Loucy (cell line): ENCODE measurements at regions not wholly inside any gene's neighbourhood (a gene's known extent, or its start where the extent isn't known, plus 50 kb on each side); places are given as distances from the start of the nearest gene placed in this dataset.

Experiments
- CTCF ChIP-seq: fragments of 200-600 bp; sonication (generic); conservative IDR thresholded peaks from 2 replicates; pipeline ENCODE4 v1.5.1; 2014; ENCODE audit warnings: mild to moderate bottlenecking, antibody characterized with exemption, low read length
- EZH2phosphoT487 ChIP-seq: fragments of 200-600 bp; IDR thresholded peaks from 2 replicates; pipeline ENCODE4 v1.6.1; 2018; ENCODE audit warnings: antibody characterized with exemption, mild to moderate bottlenecking, moderate library complexity, borderline replicate concordance

- TF ChIP-seq CTCF: no peak
- no peak for TF ChIP-seq EZH2phosphoT487
These were observed 446.2 kb downstream of the RAPGEF2 start for GRCh38 chr4:159549098-159549518.
